22Rv1 (cell line): ENCODE measurements at regions not wholly inside any gene's neighbourhood (a gene's known extent, or its start where the extent isn't known, plus 50 kb on each side); places are given as distances from the start of the nearest gene placed in this dataset.

Experiments used
- CTCF ChIP-seq: fragments of 450-650 bp; IDR thresholded peaks from 2 replicates; pipeline ENCODE4 v1.5.1; 2017; ENCODE audit warnings: mild to moderate bottlenecking
- ZFX ChIP-seq: fragments of 450-650 bp; IDR thresholded peaks from 2 replicates; pipeline ENCODE4 v1.6.1; 2017; ENCODE audit warnings: antibody characterized with exemption, borderline replicate concordance

GRCh38 chr16:66229651-66230050, 136.8 kb upstream of the CDH5 start:
- TF ChIP-seq CTCF = no peak
- TF ChIP-seq ZFX = no peak
